ENCODE measurements at regions not wholly inside any gene's neighbourhood (a gene's known extent, or its start where the extent isn't known, plus 50 kb on each side); places are given as distances from the start of the nearest gene placed in this dataset.
"Not testable (repeated sequence)": the region's sequence is repeated elsewhere in the genome, so short reads cannot be mapped to it uniquely, and the experiment has no call there.

DNA sequence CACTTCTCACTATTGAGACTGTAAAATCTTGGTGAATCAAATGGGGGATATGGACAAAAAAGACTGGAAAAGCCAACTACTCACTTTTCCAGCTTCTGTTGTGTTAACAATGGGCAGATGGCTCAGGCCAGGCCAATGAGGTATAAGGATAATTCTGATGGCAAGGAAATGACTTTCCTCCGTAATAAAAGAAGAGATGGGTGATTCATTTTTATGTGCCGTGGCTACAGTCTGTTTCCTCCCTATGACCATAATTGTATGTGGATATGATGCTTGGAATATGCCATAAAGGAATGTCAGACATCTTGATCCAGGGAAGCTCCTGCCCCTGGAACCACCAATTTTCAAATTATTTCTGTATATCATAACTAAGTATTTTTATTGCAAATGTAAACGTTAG is 406.8 kb downstream of the CCDC85A start:
- H3K36me3 Mint-ChIP-seq (ENCODE audit: low read depth) = no peaks in the 10 kb centered on the region
- no peak for DNase-seq (ENCODE audit: low spot score)
- no peak overlapping the region for H3K27ac Mint-ChIP-seq
- no peaks in the 10 kb centered on the region for H3K4me1 Mint-ChIP-seq (ENCODE audit: low read depth)
- no peak overlapping the region for H3K4me3 Mint-ChIP-seq
- no peaks in the 10 kb centered on the region for H3K27me3 Mint-ChIP-seq (ENCODE audit: low read depth)
- H3K9me3 Mint-ChIP-seq = peaks cover 9% of the 10 kb centered on the region

GRCh38 chr2:56606086-56606485 is 422.3 kb downstream of the CCDC85A start:
- not testable (repeated sequence) for H3K4me3 Mint-ChIP-seq; H3K36me3 Mint-ChIP-seq (ENCODE audit: low read depth); H3K4me1 Mint-ChIP-seq (ENCODE audit: low read depth); DNase-seq (ENCODE audit: low spot score); H3K27ac Mint-ChIP-seq; H3K27me3 Mint-ChIP-seq (ENCODE audit: low read depth)
- peaks cover 41% of the 10 kb centered on the region for H3K9me3 Mint-ChIP-seq

GRCh38 chr2:56613254-56613653 is 429.5 kb downstream of the CCDC85A start:
- H3K9me3 Mint-ChIP-seq = peaks cover 19% of the 10 kb centered on the region
- no peak for DNase-seq (ENCODE audit: low spot score)
- H3K4me1 Mint-ChIP-seq (ENCODE audit: low read depth) = no peaks in the 10 kb centered on the region
- no peaks in the 10 kb centered on the region for H3K27me3 Mint-ChIP-seq (ENCODE audit: low read depth)
- no peaks in the 10 kb centered on the region for H3K36me3 Mint-ChIP-seq (ENCODE audit: low read depth)
- no peak overlapping the region for H3K27ac Mint-ChIP-seq
- no peak overlapping the region for H3K4me3 Mint-ChIP-seq

- Mint-ChIP-seq H3K27ac (no peak overlapping the region), H3K9me3 (peaks cover 22% of the 10 kb centered on the region), H3K36me3 (ENCODE audit: low read depth) (no peaks in the 10 kb centered on the region), H3K27me3 (ENCODE audit: low read depth) (no peaks in the 10 kb centered on the region), H3K4me1 (ENCODE audit: low read depth) (no peaks in the 10 kb centered on the region), H3K4me3 (no peak overlapping the region)
- DNase-seq (ENCODE audit: low spot score) = no peak
Measured at GRCh38 chr2:56613920-56614319, 430.1 kb downstream of the CCDC85A start.

DNA sequence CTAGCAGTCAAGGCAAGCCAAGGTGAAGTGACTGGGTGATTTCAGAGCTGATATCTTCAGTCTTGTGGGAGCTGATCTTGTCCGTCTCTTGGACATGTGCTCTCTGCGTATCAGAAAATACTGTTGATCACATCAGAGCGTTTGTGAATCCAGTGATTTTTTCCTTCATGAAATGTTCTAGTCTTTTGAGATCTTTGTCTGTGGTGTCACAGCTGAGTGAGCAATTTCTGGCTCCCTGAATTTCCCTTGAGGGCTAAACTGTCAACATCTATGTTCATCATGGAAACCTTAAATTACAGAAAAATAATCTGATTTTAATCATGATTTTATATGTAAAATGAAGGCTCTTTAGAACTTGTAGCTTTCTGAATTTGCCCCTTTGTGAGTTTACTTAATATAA is 432.0 kb downstream of the CCDC85A start:
- H3K36me3 Mint-ChIP-seq (ENCODE audit: low read depth) = no peaks in the 10 kb centered on the region
- H3K27me3 Mint-ChIP-seq (ENCODE audit: low read depth) = no peaks in the 10 kb centered on the region
- DNase-seq (ENCODE audit: low spot score) = no peak
- H3K9me3 Mint-ChIP-seq = peaks cover 20% of the 10 kb centered on the region
- no peak overlapping the region for H3K4me3 Mint-ChIP-seq
- no peaks in the 10 kb centered on the region for H3K4me1 Mint-ChIP-seq (ENCODE audit: low read depth)
- H3K27ac Mint-ChIP-seq = no peak overlapping the region

- no peak for DNase-seq (ENCODE audit: low spot score)
- no peaks in the 10 kb centered on the region for H3K36me3 Mint-ChIP-seq (ENCODE audit: low read depth)
- H3K9me3 Mint-ChIP-seq = peaks cover 33% of the 10 kb centered on the region
- no peaks in the 10 kb centered on the region for H3K4me1 Mint-ChIP-seq (ENCODE audit: low read depth)
- H3K4me3 Mint-ChIP-seq = no peak overlapping the region
- no peak overlapping the region for H3K27ac Mint-ChIP-seq
- H3K27me3 Mint-ChIP-seq (ENCODE audit: low read depth) = no peaks in the 10 kb centered on the region
Measured at GRCh38 chr2:56624181-56624580, 440.4 kb downstream of the CCDC85A start.

DNA sequence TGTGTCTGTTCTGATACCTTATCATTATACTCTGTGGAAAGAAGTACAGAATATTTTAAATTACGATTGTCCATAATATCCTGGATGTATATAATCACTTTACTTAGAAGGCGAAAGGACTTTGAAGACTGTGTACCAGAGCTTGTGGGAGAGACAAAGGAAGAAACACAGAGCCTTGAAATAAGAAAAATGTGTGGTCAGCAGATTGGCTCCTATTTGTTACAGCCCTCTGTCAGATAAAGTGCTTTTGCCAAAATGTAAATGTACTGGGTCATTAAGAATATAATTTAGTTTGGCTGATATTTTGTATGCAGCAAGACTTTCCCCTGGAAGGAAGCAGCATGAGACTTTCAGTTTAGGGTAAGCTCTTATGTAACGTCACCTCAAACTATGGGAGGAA is 443.1 kb downstream of the CCDC85A start:
- DNase-seq (ENCODE audit: low spot score) = no peak
- Mint-ChIP-seq H3K27me3 (ENCODE audit: low read depth) (no peaks in the 10 kb centered on the region), H3K4me3 (no peak overlapping the region), H3K9me3 (peaks cover 32% of the 10 kb centered on the region), H3K4me1 (ENCODE audit: low read depth) (no peaks in the 10 kb centered on the region), H3K36me3 (ENCODE audit: low read depth) (no peaks in the 10 kb centered on the region), H3K27ac (no peak overlapping the region)

DNA sequence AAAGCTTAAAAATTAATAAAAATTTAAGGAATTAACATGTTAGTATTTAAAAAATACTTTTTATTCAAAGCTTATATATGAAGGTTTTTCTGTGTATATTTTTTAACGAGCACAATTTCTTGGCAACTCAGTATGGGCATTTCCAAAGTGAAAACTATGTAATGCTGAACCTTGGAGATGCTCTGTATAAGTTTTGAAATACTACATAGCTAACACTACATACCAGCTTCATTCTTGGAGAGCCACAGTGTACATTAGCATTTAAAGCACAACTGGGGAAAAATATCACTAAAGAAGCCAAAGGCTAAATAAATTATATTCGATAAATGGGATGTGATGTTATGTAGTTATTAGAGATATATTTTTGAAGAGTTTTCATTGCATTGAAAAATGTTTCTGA is 446.5 kb downstream of the CCDC85A start:
- Mint-ChIP-seq H3K27ac (no peak overlapping the region), H3K36me3 (ENCODE audit: low read depth) (no peaks in the 10 kb centered on the region), H3K9me3 (peaks cover 32% of the 10 kb centered on the region), H3K4me1 (ENCODE audit: low read depth) (no peaks in the 10 kb centered on the region), H3K4me3 (no peak overlapping the region), H3K27me3 (ENCODE audit: low read depth) (no peaks in the 10 kb centered on the region)
- DNase-seq (ENCODE audit: low spot score) = no peak

DNA sequence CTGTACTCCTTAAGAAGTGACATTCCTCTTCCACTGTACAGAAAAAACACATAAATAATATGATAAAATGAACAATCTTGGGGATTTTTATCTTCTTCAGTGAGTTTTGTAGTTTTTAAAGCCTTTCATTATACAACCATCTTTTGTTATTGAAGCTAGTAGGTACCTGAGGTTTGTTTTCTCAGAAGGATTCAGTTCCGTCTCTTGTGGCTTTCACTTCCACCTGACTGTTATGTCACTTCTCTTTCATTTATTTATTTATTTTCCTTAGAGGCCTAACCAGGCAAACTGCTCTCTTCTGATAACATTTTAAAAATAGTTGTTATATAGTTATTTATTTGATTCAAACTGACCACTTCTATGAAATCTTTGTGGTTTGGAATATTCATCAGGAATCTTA is 464.2 kb downstream of the CCDC85A start:
- Mint-ChIP-seq H3K27me3 (ENCODE audit: low read depth) (no peaks in the 10 kb centered on the region), H3K4me3 (no peak overlapping the region), H3K27ac (no peak overlapping the region), H3K36me3 (ENCODE audit: low read depth) (no peaks in the 10 kb centered on the region), H3K9me3 (peaks cover 8% of the 10 kb centered on the region), H3K4me1 (ENCODE audit: low read depth) (no peaks in the 10 kb centered on the region)
- DNase-seq (ENCODE audit: low spot score) = no peak

GRCh38 chr2:56648802-56649201 is 465.0 kb downstream of the CCDC85A start:
- no peaks in the 10 kb centered on the region for H3K36me3 Mint-ChIP-seq (ENCODE audit: low read depth)
- no peaks in the 10 kb centered on the region for H3K4me1 Mint-ChIP-seq (ENCODE audit: low read depth)
- H3K27ac Mint-ChIP-seq = no peak overlapping the region
- DNase-seq (ENCODE audit: low spot score) = no peak
- peaks cover 3% of the 10 kb centered on the region for H3K9me3 Mint-ChIP-seq
- H3K4me3 Mint-ChIP-seq = no peak overlapping the region
- no peaks in the 10 kb centered on the region for H3K27me3 Mint-ChIP-seq (ENCODE audit: low read depth)

DNA sequence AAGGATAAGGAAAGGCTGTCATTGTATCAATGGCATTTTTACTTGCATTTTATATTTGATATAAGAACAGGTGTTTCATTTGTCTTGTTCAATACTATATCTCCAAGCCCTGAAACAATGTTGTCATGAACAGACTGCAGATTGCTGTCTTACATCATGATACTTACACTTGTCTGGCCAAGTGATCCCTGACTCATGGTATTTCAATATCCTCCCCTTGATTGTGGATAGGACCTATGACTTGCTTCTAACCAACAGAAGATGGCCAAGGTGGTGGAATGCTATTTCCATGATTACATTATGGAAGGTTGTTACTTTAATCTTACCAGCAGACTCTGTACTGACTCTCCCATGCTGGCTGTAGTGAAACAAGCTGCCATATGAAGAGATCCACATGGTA is 471.1 kb downstream of the CCDC85A start:
- Mint-ChIP-seq H3K4me1 (ENCODE audit: low read depth) (no peaks in the 10 kb centered on the region), H3K4me3 (no peak overlapping the region), H3K27ac (no peak overlapping the region), H3K36me3 (ENCODE audit: low read depth) (no peaks in the 10 kb centered on the region), H3K9me3 (peaks cover 9% of the 10 kb centered on the region), H3K27me3 (ENCODE audit: low read depth) (no peaks in the 10 kb centered on the region)
- no peak for DNase-seq (ENCODE audit: low spot score)

DNA sequence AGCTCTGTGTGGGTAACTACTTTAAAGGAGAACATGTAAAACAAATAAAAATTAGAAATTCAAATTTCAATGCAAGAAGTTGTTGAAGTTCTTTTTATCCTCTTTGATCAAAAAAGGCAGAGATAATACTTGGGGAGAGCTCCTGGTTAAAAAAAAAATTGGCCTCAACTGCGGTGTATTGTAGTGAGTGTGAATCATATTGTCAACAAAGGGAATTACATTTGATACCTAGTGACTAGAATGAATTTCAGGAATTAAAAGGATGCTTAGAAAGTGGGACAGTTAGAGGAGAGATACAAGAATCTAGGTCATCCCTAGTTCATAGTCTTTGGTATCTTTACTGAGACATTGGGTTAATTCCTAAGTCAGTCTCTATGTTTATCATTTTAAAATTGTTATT is 473.0 kb downstream of the CCDC85A start:
- H3K36me3 Mint-ChIP-seq (ENCODE audit: low read depth) = no peaks in the 10 kb centered on the region
- DNase-seq (ENCODE audit: low spot score) = no peak
- no peak overlapping the region for H3K4me3 Mint-ChIP-seq
- H3K27ac Mint-ChIP-seq = no peak overlapping the region
- H3K27me3 Mint-ChIP-seq (ENCODE audit: low read depth) = no peaks in the 10 kb centered on the region
- peaks cover 9% of the 10 kb centered on the region for H3K9me3 Mint-ChIP-seq
- H3K4me1 Mint-ChIP-seq (ENCODE audit: low read depth) = no peaks in the 10 kb centered on the region

DNA sequence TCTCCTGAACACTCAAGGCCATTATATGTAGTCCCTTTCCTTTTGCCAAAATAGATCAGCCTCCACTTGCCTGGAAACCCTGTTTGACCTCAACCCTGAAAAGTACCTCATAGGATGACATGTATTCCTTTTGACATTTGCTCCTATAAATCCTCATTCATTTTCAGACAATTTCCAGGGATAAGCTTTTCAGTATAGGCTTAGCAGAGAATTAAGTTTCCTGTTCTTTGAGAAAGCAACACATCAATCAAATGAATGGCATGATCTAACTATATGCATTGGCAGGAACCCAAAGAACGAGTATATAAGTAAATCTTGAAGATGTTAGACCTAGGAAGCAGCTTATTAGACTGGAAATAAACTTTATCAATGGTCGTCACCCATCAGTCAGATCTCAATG is 483.0 kb downstream of the CCDC85A start:
- Mint-ChIP-seq H3K27me3 (ENCODE audit: low read depth) (no peaks in the 10 kb centered on the region), H3K9me3 (peaks cover 23% of the 10 kb centered on the region), H3K27ac (no peak overlapping the region), H3K4me1 (ENCODE audit: low read depth) (no peaks in the 10 kb centered on the region), H3K4me3 (no peak overlapping the region), H3K36me3 (ENCODE audit: low read depth) (no peaks in the 10 kb centered on the region)
- DNase-seq (ENCODE audit: low spot score) = no peak

DNA sequence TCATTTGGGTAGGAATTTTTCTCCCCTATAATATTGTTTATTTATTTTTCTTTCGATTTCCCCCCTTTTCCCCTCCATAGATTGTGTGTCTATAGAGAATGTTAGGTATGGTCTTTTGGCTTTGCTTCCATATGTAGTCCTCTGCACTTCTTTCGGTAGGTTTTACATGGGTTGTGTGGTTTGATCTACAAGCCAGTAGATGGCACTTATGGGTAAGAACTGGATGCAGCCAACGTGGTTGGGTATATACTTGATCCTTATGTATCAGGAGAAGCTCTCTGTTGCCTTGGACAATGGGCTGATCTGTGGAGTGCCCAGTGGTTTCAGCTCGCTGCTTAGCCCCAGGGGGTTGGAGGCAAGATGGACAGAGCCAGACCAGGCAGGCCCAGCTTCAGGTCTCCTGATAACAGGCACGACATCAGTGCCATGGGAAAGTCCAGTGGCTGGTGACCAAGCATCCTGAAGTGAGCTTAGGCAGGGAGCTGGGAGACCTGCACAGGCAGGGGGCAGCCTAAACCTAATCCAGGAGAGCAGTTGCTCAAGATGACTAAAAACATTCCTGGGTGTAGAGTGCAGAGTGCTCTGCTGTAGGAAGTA is 488.3 kb downstream of the CCDC85A start:
- Mint-ChIP-seq H3K36me3 (ENCODE audit: low read depth) (no peaks in the 10 kb centered on the region), H3K9me3 (peaks cover 32% of the 10 kb centered on the region), H3K4me3 (no peak overlapping the region), H3K27ac (no peak overlapping the region), H3K27me3 (ENCODE audit: low read depth) (no peaks in the 10 kb centered on the region), H3K4me1 (ENCODE audit: low read depth) (no peaks in the 10 kb centered on the region)
- DNase-seq (ENCODE audit: low spot score) = no peak

- H3K4me1 Mint-ChIP-seq (ENCODE audit: low read depth) = no peaks in the 10 kb centered on the region
- DNase-seq (ENCODE audit: low spot score) = no peak
- H3K9me3 Mint-ChIP-seq = peaks cover 31% of the 10 kb centered on the region
- no peaks in the 10 kb centered on the region for H3K36me3 Mint-ChIP-seq (ENCODE audit: low read depth)
- no peak overlapping the region for H3K27ac Mint-ChIP-seq
- no peaks in the 10 kb centered on the region for H3K27me3 Mint-ChIP-seq (ENCODE audit: low read depth)
- no peak overlapping the region for H3K4me3 Mint-ChIP-seq
Measured at GRCh38 chr2:56674084-56674483, 490.3 kb downstream of the CCDC85A start.

Data from T-helper 2 cell treated with Interferon-gamma antibody and Interleukin-4, amounts not matched to agents 5 μg/mL and 100 μg/mL, for 36 hours (primary cell).